ENCODE measurements at regions not wholly inside any gene's neighbourhood (a gene's known extent, or its start where the extent isn't known, plus 50 kb on each side); places are given as distances from the start of the nearest gene placed in this dataset.
"Not testable (repeated sequence)": the region's sequence is repeated elsewhere in the genome, so short reads cannot be mapped to it uniquely, and the experiment has no call there.

DNA sequence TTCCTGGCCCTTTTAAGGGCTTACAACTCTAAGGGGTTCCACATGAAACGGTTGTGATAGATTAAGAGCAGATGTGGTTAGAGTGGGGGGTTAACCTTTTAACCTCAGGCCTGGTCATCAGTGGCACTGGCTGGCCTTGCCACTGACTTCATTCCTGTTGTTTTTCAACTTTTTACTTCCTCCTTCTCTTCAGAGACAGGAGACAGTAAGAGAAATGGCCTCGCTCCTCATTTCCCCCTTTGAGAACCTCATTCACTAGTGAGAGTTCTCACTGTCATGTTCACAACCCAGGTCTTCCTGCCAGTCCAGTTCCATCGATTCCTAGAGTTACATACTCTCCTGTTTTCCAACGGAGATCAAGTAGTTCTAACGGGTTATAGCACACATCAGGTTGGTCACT, 101.6 kb upstream of the SLC1A4 start:
- no peak for DNase-seq

DNA sequence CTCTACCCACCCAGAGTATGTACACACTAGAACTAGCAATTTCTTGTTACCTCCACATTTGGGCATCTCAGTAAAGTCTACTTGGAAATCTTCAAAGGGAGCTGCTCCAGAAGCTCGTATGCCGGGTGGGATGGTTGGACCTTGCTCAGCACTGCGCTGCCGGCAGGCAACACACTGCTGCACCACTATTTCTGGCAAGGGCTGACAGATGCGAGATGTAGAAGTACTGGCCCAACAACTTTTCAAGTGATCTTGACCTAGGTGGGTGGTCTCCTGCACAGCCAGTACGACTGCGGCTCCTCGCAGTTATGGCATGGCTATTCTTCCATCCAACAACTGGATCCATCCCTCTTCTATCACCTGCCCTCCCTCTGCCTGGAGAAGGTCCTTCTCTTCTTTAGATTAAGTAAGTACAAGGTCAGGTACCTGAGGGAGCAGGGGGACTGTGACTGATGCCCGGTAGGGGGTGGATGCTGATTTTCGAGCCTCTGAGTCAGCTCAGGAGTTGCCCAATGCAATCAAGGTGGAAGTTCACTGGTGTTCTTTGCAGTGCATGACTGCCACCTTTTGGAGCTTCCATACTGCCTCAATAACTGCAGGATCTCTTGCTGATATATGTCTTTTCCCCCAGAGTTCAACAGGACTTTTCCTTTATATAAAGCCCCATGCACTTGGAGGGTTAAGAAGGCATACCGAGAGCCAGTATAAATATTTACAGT, 100.4 kb upstream of the SLC1A4 start:
- no peak for DNase-seq

DNA sequence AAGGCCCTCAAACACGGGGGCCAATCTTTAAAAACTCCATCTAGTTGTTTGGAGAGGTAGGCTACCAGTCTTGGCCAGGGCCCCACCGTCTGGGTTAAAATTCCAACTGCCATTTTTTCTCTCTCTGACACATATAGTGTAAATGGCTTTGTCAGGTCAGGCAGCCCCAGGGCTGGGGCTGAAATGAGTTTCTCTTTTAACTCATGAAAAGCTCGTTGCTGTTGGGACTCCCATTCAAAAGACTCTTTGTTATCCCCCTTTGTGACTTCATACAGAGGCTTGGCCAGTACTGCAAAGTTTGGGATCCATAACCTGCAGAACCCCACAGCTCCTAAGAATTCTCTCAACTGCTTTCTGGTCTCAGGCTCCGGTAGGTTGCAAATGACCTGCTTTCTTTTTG, 99.4 kb upstream of the SLC1A4 start:
- no peak for DNase-seq

DNA sequence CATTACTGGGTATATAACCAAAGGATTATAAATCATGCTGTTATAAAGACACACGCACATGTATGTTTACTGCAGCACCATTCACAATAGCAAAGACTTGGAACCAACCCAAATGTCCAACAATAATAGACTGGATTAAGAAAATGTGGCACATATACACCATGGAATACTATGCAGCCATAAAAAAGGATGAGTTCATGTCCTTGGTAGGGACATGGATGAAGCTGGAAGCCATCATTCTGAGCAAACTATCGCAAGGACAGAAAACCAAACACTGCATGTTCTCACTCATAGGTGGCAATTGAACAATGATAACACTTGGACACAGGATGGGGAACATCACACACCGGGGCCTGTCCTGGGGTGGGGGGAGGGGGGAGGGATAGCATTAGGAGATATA, 92.6 kb upstream of the SLC1A4 start:
- not testable (repeated sequence) for DNase-seq

DNA sequence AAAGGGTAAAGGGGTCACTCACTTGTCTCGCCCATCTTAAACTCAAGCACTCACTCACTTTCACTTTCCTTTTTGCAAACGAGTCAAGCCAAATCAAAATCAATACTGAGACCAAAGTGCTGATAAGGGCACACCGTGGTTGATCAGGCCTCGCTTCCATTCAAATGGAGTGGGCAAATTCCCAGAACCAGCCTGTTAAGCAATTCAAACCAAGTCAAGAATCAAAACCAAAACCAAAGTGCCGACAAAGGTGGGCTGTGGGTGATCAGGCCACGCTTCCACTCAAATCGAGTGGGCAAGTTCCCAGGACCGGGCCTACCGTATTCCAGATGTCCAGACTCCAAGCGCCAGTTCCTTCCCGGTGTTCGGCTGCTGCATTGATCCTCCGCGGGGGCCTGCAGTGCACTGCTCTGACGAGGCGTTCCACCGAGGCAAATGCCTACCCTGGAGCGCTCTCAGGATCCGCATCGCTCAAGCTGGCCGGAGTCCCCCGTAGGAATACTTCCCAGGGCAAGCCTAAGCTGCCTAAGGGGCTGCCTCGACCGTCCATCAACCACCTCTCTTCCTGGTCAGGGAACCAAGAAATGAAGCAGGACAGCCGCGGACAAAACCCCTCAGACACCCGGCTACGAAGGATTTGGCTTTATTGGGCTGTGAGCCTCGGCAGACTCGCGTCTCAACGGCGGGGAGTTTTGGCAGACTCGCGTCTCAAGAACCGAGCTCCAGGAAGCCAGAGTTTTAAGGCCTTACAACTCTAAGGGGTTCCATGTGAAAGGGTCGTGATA, 89.9 kb upstream of the SLC1A4 start:
- DNase-seq = no peak

DNA sequence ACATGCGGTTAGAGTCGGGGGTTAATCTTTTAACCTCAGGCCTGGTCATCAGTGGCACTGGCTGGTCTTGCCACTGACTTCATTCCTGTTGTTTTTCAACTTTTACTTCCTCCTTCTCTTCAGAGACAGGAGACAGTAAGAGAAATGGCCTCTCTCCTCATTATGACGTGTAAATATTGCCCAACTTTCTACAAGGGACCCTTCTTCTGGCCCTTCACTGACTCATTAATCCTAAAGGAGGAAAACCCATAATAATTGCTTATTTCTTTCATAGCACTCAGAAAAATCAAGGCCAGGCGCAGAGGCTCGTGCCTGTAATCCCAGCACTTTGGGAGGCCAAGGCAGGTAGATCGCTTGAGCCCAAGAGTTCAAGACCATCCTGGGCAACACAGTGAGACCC, 89.3 kb upstream of the SLC1A4 start:
- DNase-seq = not testable (repeated sequence)

DNA sequence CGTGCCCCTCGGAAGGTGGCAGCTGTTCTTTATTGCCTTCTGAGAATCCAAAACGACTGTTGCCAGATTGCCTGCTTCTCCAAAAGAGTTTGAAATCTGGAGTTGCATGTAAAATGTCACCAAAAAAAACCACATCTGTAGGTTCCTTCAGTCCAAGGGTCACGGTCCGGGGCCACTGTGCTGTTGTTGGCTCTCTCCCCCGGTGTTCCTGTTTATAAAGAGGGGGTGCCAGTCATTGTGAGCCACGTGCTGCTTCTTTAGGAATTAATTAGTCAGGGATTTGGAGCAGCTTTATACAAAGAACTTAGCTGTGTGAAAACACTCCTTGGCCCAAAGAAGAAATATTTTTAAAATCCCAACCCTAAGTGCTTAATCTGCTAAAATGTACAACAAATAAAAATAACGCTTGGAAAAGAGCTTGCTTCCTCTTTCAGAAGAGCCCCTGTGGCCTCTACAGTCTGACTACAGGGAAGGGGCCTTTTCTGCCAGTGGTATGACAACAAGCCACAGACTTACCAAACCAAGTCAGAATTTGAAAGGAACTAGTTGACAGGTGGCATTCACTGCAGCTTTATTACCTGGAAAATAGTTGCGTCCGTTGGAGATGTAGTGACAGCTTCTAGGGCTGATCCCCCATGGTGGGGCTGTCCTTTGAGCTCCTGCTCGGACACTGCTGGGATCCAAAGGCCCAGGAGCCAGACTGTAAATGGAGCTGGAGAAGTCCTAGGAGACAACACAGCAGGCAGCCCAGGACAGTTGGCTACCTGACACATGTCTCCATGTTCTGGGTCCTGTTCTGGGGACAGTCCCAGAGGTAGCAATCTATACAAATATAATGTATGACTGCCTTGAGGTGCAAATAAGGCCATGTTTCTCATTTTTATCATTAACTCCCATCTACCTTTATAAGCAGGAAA, 84.5 kb upstream of the SLC1A4 start:
- no peak for DNase-seq

DNA sequence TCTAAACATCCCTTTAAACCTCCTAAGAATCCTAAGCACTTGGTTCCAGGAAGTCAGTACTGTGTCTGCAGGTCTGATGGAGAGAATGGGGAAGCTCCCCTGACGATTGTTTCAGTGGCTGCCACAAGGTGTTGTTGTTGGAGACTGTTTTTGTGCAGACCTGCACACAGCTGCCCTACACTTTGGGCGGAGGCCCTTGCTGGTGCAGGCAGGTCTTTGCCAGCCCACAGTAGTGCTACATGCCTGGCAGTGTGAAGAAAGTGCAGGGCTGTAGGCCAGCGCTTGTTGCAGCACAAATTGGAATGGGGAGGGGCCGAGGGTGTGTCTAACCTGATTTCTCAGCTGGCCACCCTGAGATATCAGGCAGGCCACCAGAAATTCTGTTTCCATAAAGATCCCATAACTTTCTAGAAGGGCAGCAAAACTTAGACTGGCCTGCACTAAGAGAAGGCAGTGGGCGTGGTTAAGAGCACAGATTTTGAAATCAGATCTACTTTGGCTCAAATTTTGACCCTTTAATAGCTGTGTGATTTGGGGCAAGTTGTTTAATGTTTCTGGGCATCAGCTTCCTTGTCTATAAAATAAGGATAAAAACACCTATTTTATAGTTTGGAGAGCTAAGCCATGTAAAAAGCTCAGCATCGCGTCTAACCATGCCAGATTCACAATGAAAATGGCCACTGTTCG, 83.7 kb upstream of the SLC1A4 start:
- no peak for DNase-seq

DNA sequence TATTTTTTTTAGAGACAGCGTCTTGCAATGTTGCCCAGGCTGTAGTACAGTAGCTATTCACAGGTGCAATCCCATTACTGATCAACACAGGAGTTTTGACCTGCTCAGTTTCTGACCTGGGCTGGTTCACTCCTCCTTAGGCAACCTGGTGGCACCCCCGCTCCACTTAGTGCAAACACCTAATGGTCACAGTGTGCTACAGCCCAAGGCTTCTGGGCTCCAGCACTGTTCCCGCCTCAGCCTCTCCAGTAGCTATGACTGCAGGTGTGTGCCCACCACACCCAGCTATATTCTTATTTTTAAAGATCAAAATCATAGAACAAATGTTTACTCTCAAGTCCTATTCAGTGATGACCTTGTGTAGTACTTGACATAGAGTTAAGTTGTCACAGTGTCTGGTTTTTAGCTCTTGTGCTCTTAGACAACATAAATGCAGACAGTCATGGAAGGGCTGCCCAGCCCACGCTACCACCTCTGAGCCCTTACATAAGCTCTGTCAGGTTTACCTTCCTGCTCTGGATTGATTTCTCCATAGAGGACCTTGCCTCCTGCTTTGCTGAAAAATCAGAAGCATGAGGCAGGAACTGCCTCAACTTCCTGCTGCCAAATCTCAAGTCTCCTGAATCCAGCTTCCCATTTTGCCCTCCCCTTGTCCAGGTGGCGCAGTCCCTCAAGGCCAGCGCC, 82.2 kb upstream of the SLC1A4 start:
- DNase-seq = no peak

DNA sequence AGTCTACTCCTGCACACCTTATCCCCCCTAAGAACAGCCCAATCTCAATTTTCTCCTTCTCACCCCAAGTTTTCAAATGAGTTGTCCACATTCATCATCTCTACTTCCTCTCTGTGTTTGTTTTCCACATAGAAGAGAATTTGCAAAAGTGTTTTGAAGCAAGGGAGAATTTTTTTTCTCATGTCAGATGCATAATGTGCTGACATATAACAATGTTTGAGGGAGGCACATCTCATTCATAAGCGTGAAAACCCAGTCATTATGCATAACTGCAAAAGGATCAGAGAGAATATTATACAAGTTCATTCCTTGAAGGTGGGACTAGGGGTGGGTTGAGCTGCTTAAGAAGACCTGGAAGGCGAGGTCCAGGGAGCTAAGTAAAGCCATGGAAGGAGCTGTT, 80.8 kb upstream of the SLC1A4 start:
- no peak for DNase-seq

DNA sequence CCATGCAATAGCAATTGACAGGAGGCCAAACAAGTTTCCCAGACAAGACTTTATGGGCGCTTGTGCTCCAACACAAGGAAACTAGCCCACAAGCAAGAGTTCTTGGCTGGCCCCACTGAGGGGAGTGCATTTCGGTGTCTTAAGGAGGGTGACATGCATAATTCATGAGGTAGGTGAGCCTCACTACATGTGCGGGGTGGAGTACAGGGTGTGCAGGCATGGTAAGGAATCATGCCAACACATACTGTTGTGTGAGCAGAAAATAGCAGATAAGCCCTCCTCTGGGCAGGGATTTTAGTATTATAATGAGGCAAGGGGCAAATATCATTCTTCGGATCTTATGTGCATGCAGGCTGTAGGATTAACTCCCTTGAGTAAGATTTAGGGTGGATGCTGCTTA, 78.7 kb upstream of the SLC1A4 start:
- no peak for DNase-seq

DNA sequence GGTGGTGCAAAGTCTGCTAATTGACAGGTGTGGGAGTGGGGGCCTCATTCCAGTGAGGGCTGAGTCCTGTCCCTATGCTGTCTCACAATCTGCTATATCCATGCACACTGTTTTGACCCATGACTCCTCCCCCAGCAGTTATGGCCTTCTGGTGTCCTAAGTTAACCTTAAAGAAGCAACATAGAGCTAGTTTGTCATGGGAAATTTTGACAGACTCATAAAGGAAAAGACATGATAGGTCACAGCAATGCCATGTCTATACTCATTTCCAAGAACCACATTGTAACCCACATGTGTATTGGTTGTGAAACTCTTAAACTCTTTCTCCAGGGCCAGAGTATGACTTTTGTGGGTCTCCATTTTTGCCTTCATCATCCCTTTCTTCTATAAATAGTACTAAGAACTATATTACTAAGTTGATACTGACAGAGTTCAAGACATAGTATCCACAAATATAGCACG, 78.2 kb upstream of the SLC1A4 start:
- DNase-seq = no peak

DNA sequence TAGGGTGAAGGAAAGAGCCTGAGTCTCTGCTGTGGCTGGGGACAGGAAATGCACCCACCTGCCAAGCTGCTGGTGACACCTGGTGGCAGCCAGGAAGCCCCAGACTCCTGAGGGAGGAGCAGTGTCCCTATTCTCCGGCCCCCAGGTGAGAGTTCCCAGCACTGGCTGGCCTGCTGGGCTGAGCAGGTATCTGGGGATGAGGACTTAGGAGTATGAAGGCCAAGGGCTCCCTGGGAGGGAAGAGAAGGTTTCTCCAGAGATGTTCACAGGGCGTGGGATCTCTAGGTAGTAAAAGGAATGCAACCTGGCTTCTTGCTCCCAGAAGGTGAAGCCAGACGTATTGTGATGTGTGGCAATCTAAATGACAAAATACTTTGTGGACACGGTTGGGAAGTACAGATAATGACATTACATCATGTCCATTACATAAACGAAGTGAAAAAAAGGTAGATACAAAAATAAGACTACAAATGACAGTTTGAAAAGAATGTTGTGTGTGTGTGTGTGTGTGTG, 75.8 kb upstream of the SLC1A4 start:
- no peak for DNase-seq

DNA sequence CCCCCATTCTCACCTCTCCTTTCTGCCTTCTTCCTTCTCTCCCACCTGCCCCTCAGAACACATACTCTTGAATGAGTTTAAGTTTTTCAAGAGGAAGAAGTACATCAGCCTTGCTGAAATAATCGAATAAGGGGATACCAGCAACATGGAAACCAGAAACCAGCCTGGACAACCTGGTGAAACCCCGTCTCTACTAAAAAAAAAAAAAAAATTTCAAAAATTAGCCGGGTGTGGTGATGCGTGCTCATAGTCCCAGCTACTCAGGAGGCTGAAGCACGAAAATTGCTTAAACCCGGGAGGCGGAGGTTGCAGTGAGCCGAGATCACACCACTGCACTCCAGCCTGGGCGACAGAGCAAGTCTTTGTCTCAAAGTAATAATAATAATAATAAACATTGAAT, 75.0 kb upstream of the SLC1A4 start:
- no peak for DNase-seq

DNA sequence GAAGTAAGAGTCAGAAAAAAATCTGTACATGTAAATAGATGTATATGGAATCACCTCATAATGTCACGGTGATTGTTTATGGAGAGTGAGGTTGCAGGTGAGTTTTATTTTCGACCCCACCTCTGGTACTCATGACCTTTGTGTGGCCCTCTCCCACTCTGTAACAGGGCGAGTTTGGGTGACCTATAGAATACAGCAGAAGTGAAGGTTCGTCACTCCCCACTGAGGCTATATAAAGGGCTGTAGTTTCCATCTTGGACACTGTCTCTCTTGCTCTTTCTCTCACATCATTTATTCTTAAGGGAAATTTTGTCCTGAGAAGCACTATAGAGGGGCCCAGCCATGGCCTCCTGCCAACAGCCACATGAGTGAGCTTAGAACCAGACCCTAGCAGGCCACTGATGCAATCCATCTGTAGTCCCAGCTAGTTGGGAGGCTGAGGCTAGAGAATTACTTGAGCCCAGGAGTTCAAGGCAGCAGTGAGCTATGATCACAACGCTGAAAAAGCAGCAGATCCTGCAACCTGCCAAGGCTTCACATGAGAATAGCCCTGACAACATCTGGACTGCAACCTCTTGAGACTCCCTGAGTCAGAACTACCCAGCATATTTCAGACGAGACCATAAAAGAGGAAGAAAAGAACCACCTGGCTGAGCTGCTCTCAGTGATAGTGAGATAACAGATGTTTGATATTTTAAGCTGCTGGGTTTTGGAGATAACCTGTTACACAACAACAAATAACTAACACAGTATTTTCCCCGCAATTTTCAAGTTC, 74.3 kb upstream of the SLC1A4 start:
- no peak for DNase-seq

DNA sequence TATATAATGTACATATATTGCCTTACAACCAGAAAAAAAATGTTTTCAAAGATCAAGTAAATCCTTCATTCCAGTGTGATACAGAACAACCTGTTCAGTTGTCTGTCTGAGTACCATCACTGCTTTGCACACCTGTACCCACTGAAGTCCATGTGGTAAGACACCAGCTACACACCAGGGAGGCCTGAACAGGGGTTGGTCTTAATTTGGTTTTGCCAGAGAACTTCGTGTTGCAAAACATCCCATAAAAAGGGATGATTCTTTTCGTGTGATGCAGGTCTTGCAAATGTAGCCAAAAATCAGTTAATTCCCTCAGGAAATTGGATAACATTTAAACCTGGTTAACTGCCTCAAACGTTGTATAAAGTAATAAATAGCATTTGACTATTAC, 73.7 kb upstream of the SLC1A4 start:
- DNase-seq = no peak

DNA sequence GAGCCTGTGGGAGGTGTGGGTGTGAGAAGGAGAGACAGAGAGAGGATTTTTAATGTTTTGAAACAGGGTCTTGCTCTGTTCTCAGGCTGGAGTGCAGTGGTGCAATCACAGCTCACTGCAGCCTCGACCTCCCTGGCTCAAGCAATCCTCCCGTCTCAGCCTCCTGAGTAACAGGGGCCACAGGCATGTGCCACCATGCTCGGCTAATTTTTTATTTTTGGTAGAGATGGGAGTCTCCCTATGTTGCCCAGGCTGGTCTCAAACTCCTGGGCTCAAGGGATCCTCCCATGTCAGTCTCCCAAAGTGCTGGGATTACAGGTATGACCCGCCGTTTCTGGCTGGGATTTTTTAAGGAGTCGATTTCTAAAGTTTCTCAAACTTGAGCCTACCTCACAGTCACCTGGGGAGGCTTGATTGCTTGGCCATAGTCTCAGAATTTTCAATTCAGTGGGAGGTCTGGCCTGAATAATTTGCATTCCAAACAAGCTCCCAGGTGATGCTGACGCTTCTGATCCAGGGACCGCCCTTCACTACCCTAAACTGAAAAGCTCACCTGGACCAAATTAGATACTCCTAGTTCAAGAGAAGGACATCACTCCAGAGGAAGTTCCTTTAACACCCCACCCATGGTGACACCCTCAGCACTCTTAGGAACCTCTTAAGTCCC, 70.8 kb upstream of the SLC1A4 start:
- DNase-seq = no peak

DNA sequence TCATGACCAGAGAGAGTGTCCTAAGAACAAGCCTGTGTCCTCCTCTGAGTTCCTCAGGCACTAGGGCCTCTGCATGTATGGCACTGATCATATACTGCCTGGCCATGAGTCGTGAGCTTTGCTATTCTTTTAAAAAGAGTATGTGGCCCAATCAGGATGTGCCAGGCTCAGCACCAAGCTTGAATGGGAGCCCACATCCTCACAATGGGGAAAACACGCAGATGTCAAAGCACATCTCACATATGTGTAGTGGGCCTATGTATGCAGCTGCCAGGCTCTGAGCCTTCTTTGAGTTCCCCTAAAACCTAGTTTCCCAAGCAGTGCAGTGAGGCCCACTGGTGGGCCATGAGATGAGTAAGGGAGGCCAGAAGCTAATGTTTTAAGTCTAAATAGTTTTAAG, 69.9 kb upstream of the SLC1A4 start:
- no peak for DNase-seq

DNA sequence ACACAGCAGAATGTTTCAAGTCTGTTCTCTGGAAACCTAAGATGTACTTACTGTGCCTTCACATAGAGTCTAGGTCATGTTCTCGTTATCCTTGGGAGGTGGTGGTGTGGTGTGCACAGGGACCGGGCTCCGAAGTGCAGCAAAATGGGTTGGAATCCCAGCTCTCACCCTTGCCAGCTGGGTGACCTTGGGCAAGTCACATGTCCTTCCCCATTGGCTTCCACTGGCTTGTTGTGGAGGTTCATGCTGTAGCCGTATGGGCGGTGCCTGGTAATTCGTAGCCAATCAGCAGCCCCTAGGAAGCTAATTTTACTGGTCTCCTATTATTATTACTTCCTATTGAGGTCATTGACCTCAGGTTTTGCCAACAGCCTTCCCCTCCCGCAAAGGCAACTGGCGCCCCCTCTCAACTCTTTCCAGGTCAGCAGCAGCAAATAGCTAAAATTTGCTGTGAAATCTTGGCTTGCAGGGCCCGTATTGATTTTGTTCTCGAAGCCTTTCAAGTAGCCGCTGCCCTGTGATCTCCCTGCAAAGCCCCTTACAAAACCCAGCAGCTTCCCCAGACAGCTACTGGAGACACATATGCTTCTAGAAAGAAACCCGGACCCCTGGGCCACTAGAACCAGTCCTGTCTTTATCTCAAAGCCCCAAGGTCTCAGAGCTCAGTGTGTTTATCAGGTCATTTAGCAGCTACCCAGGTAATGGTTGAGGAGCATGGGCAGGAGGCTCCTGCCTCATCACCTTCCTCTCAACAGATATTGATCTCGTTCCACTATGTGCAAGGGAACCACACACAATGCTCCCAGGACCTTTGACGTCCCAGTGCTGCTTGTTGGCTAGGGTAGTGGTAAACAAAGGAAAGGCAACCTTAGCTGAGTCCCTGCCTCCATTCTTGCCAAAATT, 66.5 kb upstream of the SLC1A4 start:
- no peak for DNase-seq

DNA sequence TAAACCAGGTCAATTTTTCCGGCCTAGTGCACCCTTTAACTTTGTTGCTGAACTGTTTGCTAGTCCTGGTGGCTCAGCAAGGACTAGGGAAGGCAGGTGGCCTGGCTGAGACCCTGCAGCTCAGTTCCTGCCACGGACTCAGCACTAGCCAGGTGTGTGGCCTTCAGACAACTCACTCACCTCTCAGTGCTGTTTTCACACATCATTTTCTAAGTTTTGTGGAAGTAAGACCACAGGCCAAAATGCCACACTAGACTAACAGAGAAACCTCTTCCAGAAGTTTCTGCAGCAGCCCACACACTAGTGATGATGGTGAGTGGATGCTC, 65.9 kb upstream of the SLC1A4 start:
- DNase-seq = no peak
